AG04450 (cell line): ENCODE measurements at regions not wholly inside any gene's neighbourhood (a gene's known extent, or its start where the extent isn't known, plus 50 kb on each side); places are given as distances from the start of the nearest gene placed in this dataset.

ENCODE experiments used
- CTCF ChIA-PET: fragments of 300-600, 350-600 bp; formaldehyde crosslinking; extraction: SDS; loops from one replicate; lab custom pipeline; 2022; ENCODE audit warnings: antibody characterized with exemption, inconsistent platforms; lab: Charles Lee
- POLR2A ChIA-PET: fragments of 350-600 bp; formaldehyde crosslinking; extraction: SDS; loops from one replicate; lab custom pipeline; 2021; ENCODE audit warnings: antibody characterized with exemption, inconsistent platforms; lab: Yijun Ruan, JAX
- DNase-seq: peaks from one replicate; pipeline ENCODE4 v3.0.0-alpha.2; 2011; ENCODE audit warnings: low read depth, low spot score
- H3K27ac ChIP-seq: one replicate; pipeline ENCODE4 v1.5.1; 2012; ENCODE audit warnings: low read depth, low read length, control low read depth
- H3K27me3 ChIP-seq: one replicate; pipeline ENCODE4 v1.6.0; 2012; ENCODE audit warnings: low read length; ENCODE audit not compliant: control insufficient read depth, insufficient read depth
- H3K4me3 ChIP-seq: 2 replicates; pipeline ENCODE4 v1.5.1; 2011; ENCODE audit warnings: mild to moderate bottlenecking, low read depth, low read length, control low read depth
- H3K9me3 ChIP-seq: 2 replicates; pipeline ENCODE4 v1.5.1; 2012; ENCODE audit warnings: low read length; ENCODE audit not compliant: control insufficient read depth, insufficient read depth
- TF ChIP-seq, protein P1 (sequence below): IDR thresholded peaks from 2 replicates; pipeline ENCODE4 v1.5.1; 2011; ENCODE audit warnings: low read depth, low read length, control low read depth, inconsistent platforms

GRCh38 chr22:48444320-48445112, 1383.2 kb downstream of the BRD1 start:
- CTCF ChIA-PET = no interaction called here
- no peak for DNase-seq
- Histone ChIP-seq H3K9me3 (peaks cover 94% of the 10 kb centered on the region), H3K4me3 (no peak overlapping the region), H3K27ac (no peak overlapping the region), H3K27me3 (no peaks in the 10 kb centered on the region)
- TF ChIP-seq, protein P1, sequence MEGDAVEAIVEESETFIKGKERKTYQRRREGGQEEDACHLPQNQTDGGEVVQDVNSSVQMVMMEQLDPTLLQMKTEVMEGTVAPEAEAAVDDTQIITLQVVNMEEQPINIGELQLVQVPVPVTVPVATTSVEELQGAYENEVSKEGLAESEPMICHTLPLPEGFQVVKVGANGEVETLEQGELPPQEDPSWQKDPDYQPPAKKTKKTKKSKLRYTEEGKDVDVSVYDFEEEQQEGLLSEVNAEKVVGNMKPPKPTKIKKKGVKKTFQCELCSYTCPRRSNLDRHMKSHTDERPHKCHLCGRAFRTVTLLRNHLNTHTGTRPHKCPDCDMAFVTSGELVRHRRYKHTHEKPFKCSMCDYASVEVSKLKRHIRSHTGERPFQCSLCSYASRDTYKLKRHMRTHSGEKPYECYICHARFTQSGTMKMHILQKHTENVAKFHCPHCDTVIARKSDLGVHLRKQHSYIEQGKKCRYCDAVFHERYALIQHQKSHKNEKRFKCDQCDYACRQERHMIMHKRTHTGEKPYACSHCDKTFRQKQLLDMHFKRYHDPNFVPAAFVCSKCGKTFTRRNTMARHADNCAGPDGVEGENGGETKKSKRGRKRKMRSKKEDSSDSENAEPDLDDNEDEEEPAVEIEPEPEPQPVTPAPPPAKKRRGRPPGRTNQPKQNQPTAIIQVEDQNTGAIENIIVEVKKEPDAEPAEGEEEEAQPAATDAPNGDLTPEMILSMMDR = no peak
- POLR2A ChIA-PET = no interaction called here

- H3K4me3 ChIP-seq = no peak overlapping the region
- CTCF ChIA-PET = no interaction called here
- DNase-seq = no peak
Observed at GRCh38 chr22:48443680-48444079, 1384.0 kb downstream of the BRD1 start.

DNA sequence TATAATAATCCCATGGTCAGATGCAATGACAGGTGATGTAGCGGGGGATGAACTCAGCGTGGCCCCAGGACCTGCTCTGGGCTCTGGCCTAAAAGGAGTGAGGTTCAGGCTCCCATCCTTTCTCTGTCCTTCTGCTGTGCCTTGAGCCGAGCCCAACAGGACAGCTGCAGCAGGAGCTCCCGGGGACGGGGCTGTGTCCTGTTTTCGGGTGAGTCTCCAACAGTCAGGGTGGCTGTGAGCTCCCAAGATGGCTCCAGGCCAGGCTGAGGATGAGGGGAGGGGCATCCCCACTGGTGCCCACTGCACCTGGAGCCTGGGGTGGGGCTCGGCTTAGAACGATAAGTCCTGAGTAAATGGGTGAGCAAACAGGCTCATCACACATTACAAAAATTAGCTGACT, 1385.0 kb downstream of the BRD1 start:
- TF ChIP-seq, protein P1 = no peak
- no peak overlapping the region for H3K27ac ChIP-seq
- POLR2A ChIA-PET = no interaction called here
- no peak for DNase-seq
- peaks cover 91% of the 10 kb centered on the region for H3K9me3 ChIP-seq
- no peak overlapping the region for H3K4me3 ChIP-seq
- CTCF ChIA-PET = no interaction called here
- no peaks in the 10 kb centered on the region for H3K27me3 ChIP-seq

More at GRCh38 chr22:48443680-48444079, 1384.0 kb downstream of the BRD1 start:
- POLR2A ChIA-PET = no interaction called here
- Histone ChIP-seq H3K9me3 (peaks cover 94% of the 10 kb centered on the region), H3K27ac (no peak overlapping the region), H3K27me3 (no peaks in the 10 kb centered on the region)
- TF ChIP-seq, protein P1 = no peak

GRCh38 chr22:48441553-48441850, 1386.2 kb downstream of the BRD1 start:
- Histone ChIP-seq H3K9me3 (peaks cover 86% of the 10 kb centered on the region), H3K4me3 (no peak overlapping the region), H3K27ac (no peak overlapping the region), H3K27me3 (no peaks in the 10 kb centered on the region)
- CTCF ChIA-PET = no interaction called here
- TF ChIP-seq, protein P1 = no peak
- no peak for DNase-seq
- POLR2A ChIA-PET = no interaction called here

DNA sequence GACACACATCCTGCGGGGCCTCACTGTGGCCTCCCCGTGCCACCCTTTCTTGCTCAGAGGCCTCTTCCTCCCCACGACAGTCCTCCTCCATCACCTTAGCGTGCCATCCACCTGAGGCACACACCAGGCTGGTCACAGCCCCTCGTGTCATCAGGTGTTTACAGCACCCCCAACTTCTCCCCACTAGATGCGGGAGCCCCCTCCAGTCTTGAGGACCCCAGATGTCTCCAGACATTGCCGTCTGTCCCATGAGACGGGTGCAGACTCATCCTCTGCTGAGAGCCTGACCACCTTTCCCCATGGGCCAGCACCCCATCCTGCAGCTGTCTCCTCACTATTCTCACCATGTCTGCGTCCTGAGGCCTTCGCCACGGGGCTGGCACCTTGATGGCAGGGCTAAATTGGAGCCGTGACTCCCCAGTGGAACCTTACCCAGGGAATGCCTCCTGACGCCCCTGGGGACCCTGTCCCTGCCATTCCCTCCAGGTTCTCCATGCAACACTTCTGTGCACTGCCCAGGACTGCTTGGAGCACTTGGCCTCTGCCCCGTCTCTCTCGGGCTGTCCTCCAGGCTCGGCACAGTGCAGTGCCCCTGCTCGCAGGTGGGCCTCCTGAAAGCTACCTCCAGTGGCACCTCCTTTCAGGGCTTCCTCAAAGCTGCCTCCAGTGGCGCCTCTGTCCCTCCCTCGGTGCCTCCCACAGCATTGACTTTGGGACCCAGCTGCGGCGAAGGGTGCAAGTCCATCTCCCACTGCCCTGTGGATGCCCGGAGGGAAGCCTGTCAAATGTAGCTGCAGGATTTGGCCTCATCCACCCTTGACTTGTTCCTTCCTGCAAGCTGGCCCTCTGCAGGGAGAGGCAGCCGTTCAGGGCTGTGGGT, 1386.8 kb downstream of the BRD1 start:
- Histone ChIP-seq H3K4me3 (no peak overlapping the region), H3K9me3 (peaks cover 86% of the 10 kb centered on the region), H3K27me3 (no peaks in the 10 kb centered on the region), H3K27ac (no peak overlapping the region)
- ChIA-PET POLR2A (no interaction called here), CTCF (no interaction called here)
- TF ChIP-seq, protein P1 = no peak
- DNase-seq = no peak
